ENCODE measurements at regions not wholly inside any gene's neighbourhood (a gene's known extent, or its start where the extent isn't known, plus 50 kb on each side); places are given as distances from the start of the nearest gene placed in this dataset.

DNA sequence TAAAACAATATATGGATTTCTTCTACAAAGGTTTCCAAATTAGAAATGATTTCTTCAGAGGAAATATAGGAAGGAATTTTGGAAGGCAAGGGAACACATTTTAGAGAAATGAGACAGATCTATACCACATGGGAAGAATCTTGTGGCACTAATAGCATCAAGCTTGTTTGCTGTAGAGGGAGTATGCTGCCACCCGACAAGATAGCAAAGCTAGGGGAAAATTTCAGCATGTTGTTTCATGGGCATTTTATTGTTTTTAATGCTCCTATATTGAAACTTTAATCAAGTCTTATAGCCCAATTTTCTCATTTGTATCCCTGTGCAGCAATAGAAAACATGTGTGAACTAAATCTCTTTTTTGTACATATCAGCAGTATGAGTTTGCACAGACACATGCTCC, 551.7 kb upstream of the INTU start:
- TF ChIP-seq POLR2A (IDR thresholded peaks at IDR 0.05): no peak
- TF ChIP-seq, protein P1, sequence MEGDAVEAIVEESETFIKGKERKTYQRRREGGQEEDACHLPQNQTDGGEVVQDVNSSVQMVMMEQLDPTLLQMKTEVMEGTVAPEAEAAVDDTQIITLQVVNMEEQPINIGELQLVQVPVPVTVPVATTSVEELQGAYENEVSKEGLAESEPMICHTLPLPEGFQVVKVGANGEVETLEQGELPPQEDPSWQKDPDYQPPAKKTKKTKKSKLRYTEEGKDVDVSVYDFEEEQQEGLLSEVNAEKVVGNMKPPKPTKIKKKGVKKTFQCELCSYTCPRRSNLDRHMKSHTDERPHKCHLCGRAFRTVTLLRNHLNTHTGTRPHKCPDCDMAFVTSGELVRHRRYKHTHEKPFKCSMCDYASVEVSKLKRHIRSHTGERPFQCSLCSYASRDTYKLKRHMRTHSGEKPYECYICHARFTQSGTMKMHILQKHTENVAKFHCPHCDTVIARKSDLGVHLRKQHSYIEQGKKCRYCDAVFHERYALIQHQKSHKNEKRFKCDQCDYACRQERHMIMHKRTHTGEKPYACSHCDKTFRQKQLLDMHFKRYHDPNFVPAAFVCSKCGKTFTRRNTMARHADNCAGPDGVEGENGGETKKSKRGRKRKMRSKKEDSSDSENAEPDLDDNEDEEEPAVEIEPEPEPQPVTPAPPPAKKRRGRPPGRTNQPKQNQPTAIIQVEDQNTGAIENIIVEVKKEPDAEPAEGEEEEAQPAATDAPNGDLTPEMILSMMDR (IDR thresholded peaks at IDR 0.05): no peak
- TF ChIP-seq EP300 (IDR thresholded peaks at IDR 0.05): no peak
